NCI-H187 treated with DMSO at 0.1 percent for 48 hours (cell line): ENCODE measurements at regions not wholly inside any gene's neighbourhood (a gene's known extent, or its start where the extent isn't known, plus 50 kb on each side); places are given as distances from the start of the nearest gene placed in this dataset.

Experiments
- DNase-seq: peaks from one replicate; lab custom pipeline; 2025; lab: John Stamatoyannopoulos, UW

DNA sequence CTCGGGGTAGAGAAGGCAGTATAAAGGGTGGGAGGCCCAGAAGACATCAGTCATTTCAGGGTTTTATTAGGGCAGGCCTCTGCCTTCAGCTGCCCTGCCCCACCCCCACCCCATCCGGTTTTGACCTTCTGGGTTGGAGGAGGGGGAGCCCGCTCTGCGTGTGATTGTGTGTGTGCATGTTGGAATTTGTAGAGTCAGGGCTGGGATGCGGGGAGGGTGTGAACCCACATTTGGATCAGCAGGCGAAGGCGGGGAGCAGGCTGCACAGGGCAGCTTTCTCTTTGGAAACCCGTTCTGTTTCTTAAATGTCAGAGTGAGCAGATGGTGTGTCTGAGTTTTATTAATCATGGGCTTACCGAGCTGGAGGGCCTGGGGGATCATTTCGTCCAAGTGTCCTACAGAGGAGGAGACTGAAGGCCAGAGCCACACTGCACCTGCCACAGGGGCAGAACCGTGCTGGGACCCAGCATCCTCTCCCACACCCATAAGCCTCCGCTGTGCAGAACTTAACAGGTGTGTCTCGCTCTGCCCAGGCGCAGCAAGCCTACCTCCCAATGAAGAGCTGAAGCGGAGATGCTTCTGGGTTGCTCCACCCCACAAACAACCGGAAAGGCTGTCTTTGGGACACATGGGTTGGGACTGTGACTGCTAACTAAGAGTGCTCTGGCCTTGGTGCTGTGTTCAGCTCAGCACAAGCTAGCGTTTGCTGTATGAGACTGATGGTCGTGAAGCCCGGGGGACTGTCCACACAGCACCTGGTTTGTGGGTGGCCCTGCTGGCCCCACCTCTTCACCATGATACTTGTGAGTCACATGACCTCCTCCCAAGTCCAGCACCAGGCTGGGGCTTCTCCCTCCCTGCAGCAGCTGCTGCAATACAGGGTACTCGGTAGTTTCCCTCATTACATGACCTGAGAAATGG is 70.9 kb upstream of the GSE1 start:
- DNase-seq, result no peak

DNA sequence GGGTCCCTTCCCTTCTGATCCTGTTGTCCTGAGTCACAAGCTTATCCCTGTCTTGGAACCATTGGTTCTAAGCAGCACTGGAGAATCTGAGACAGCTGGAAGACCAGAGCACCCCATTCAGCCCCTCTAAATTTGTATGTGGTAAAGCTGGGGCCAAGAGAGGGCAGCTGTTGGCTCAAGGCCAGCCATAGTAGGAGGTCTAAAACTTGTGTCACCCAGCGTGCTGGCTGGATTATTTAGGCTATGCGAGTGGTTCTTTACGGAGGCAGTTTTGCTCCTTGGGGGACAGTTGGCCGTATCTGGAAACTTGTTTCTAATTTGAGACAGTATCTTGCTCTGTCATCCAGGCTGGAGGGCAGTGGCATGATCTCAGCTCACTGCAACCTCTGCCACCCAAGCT is 69.6 kb upstream of the GSE1 start:
- no peak for DNase-seq

GRCh38 chr16:85544016-85544415 is 69.1 kb upstream of the GSE1 start:
- DNase-seq, result no peak

GRCh38 chr16:85544668-85545067 is 68.5 kb upstream of the GSE1 start:
- no peak for DNase-seq

DNA sequence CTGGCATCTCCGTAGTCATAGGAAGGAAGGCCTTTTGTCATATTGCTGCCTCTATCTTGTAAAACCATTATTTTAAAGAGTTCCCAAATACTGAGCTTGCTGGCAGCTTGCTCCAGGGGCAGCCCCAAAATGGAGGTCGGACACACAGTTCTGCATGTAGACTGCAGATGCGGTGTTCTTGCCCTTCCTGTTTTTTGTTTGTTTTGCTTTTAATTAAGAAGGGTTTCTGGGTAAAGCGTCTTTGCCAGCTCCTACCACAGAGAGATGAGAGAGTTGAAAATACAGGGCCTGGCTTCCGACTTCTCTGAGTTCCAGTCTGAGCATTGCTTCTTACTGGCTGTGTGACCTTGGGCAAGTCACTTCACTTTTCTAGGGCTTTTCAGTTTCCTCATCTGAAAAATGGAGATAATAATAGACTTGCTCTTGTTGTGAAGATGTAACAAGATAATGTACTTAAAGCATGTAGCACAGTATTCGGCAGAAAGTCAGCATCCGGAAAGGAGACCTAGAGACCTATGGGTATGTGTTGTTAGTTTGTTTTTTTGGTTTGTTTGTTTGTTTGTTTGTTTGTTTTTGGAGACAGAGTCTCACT is 67.8 kb upstream of the GSE1 start:
- no peak for DNase-seq

DNA sequence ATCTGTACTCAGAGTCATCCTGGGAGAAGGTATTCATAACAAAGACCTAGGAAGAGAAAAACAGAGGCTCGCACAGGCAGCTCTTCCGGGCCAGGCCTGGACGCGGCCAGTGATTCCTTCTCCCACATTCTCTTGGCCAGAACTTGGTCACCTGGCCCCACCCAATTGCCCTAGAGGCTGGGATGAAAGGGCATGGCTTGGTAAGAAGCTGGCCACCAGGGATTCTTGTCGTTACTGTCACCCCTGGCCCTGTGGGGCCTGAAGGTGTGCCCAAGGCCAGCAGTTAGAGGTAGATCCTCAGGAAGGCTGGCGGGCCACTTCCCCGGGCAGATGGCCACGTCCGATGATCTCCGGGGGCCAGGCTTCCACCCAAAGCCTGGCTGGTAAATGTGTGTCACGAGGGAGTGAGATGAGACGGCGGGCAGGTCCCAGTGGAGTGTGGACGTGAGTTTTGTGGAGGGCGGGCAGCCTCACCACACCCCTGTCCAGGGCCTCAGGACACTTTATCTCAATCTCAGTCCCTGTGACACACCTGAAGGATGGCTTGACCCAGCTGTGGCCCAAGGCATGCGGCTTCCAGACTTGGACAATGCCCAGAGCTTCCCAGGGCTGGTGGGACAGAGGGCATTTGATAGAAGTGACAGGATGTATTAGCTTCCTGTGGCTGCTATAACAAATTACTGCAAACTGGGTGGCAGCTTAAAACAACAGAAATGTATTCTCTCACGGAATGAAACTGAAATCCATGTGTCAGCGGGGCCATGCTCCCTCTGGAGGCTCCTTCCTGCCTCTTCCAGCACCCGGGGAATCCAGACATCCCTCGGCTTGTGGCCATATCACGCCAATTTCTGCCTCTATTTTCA is 66.3 kb upstream of the GSE1 start:
- no peak for DNase-seq

GRCh38 chr16:85548375-85548774 is 64.7 kb upstream of the GSE1 start:
- DNase-seq, result no peak

DNA sequence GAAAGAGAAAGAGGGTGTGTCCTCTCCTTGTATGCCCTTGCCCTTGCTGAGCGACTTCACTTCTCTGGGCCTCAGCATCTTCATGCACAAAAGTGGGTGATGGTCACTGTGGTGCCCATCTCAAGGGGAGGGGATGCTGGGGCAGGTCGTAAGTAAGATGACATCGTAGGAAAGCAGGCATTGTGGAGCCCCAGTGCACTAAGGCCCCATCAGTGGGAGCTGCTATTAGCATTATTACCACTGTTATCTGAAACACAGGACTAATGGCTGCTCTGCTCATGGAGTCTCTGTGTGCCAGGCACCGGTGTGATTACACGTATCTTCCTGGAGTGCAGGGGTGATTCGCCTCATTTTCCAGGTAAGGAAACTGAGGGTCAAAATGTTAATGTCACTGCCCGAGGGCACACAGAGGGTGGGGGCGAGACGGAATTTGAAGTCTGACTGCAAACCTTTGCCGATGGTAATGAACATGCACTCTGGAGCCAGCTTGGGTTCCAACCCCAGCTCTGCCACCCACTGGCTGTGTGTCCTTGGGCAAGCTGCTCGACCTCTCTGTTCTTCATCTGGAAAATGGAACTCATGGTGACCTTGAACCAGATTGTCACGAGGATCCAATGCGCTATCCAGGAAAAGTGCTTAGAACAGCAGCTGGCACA is 63.2 kb upstream of the GSE1 start:
- DNase-seq, result no peak

- no peak for DNase-seq
These were observed 62.7 kb upstream of the GSE1 start for GRCh38 chr16:85550422-85550864.

- DNase-seq, result no peak
These were observed 61.9 kb upstream of the GSE1 start for GRCh38 chr16:85550953-85551924.

DNA sequence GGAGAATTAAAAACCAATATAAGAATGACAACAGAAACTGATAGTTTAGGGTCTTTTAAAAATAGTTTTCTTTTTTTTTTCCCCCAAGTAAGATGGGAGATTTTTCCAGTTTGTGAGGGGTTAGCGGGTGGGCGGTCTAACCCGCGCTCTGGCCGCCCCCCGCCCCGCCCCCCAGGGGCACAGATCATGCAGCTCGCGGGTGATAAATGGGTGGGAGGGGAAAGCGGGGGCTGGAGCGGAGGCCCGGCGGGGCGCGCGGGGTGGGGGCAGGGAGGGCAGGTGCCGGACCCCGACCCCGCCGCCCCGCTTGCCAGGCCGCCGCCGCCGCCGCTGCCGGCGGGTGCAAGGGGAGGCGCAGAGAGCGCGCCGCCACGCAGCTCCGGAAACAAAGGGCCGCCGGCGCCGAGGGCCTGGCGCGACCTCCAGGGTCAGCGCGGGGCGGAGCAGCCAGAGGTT is 60.1 kb upstream of the GSE1 start:
- no peak for DNase-seq

DNA sequence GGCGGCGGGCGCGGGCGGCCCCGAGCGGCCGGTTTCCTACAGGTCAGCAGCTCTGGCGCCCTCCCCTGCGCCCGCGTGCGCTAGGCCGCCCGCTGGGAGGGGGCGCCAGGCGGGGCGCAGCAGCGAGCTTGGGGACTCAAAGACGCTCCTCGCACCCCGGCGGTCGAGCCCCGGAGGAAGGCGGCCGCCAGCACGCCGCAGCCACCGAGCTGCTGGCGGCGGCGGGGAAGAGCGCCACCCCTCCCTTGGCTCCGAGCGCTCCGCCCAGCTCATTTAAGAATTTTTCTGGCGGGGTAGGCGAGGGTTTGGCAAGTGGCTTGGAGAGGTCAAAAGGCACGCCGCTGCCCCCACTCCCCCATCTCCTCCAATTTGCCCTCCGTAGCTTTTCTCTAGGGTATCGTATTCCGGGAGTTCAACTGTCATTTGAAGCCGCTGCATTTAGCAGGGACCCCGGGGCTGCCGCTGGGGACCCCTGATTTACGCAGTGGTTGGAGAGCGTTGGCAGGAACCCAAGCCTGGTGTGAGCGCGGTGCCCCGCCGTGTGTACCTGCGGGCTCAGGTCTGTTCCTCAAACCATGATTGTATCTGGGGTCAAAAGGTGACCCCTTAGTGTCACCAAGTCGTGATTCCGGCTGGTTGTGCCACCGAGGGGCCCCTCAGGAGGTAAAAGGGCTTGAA is 59.5 kb upstream of the GSE1 start:
- no peak for DNase-seq

GRCh38 chr16:85554114-85554888 is 58.8 kb upstream of the GSE1 start:
- no peak for DNase-seq

GRCh38 chr16:85554889-85555718 is 58.0 kb upstream of the GSE1 start:
- no peak for DNase-seq

- no peak for DNase-seq
These were observed 57.2 kb upstream of the GSE1 start for GRCh38 chr16:85555719-85556455.

DNA sequence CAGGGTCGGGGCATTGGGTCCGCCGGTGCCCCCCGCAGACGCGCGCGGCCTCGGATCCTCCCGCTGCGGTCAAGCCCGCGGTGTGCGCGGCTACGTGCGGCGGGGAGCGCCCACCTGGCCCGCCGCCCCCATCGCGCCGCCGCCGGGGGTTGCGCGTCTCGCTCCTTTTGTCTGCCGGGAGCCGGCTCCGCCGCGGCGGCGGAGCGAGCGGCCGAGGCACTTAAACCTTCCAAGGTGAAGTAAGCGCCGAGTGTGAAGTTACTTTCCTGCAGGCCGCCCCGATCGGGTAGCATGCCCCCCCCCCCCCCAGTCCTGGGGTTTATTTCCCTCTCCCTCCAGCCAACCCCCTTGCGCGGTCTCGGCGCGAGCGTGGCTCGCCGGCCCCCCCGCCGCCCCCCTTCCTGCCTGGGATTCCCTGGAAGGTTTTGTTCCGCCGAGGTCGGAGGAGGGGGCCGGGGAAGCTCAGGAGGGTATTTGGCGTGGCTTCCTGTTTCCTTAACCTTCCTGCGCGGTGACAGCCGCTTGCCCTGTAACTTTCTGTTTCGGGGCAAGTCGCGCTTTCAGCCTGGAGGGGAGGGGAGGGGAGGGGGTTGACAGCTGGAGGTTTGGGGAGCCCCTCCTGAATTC is 56.6 kb upstream of the GSE1 start:
- DNase-seq, result no peak
